Hepatocyte (in vitro differentiated cells): ENCODE measurements at regions not wholly inside any gene's neighbourhood (a gene's known extent, or its start where the extent isn't known, plus 50 kb on each side); places are given as distances from the start of the nearest gene placed in this dataset.
"Not testable (repeated sequence)": the region's sequence is repeated elsewhere in the genome, so short reads cannot be mapped to it uniquely, and the experiment has no call there.

Source experiments
- DNase-seq: peaks from one replicate; pipeline ENCODE4 v3.0.0-alpha.2; 2016; ENCODE audit warnings: low spot score
- H2AFZ ChIP-seq: fragments of 200-600 bp; sonication (generic); 2 replicates; pipeline ENCODE4 v1.6.0; 2016; ENCODE audit warnings: antibody characterized with exemption, mild to moderate bottlenecking
- H3K27ac ChIP-seq: fragments of 200-600 bp; sonication (generic); 2 replicates; pipeline ENCODE4 v1.5.1; 2016; ENCODE audit warnings: mild to moderate bottlenecking
- H3K27me3 ChIP-seq: fragments of 200-600 bp; sonication (generic); 2 replicates; pipeline ENCODE4 v1.6.1; 2016
- H3K36me3 ChIP-seq: fragments of 200-600 bp; sonication (generic); replicated peaks from 2 replicates; pipeline ENCODE4 v1.5.1; 2016; ENCODE audit warnings: low read depth; ENCODE audit not compliant: insufficient read depth
- H3K4me1 ChIP-seq: fragments of 200-600 bp; sonication (generic); 2 replicates; pipeline ENCODE4 v1.5.1; 2016; ENCODE audit warnings: mild to moderate bottlenecking, moderate library complexity; ENCODE audit not compliant: insufficient read depth
- H3K4me2 ChIP-seq: fragments of 200-600 bp; sonication (generic); 2 replicates; pipeline ENCODE4 v1.6.0; 2016
- H3K4me3 ChIP-seq: fragments of 200-600 bp; sonication (generic); 2 replicates; pipeline ENCODE4 v1.5.1; 2016; ENCODE audit warnings: mild to moderate bottlenecking
- H3K79me2 ChIP-seq: fragments of 200-600 bp; sonication (generic); 2 replicates; pipeline ENCODE4 v1.6.0; 2017; ENCODE audit warnings: mild to moderate bottlenecking
- H3K9me2 ChIP-seq: fragments of 200-600 bp; sonication (generic); replicated peaks from 2 replicates; pipeline ENCODE4 v1.6.0; 2017; ENCODE audit warnings: mild to moderate bottlenecking; ENCODE audit not compliant: insufficient read depth
- H3K9me3 ChIP-seq: fragments of 200-600 bp; sonication (generic); 2 replicates; pipeline ENCODE4 v1.5.1; 2016; ENCODE audit warnings: low read depth, mild to moderate bottlenecking
- H4K20me1 ChIP-seq: fragments of 200-600 bp; sonication (generic); 2 replicates; pipeline ENCODE4 v1.6.0; 2016; ENCODE audit warnings: mild to moderate bottlenecking; ENCODE audit not compliant: insufficient read depth, poor library complexity, severe bottlenecking
- EZH2 ChIP-seq: fragments of 200-600 bp; sonication (generic); IDR thresholded peaks from 2 replicates; pipeline ENCODE4 v1.6.1; 2016; ENCODE audit warnings: antibody characterized with exemption, mild to moderate bottlenecking, borderline replicate concordance
- EZH2phosphoT487 ChIP-seq: fragments of 200-600 bp; sonication (generic); IDR thresholded peaks from one replicate; pipeline ENCODE4 v1.6.1; 2018; ENCODE audit warnings: antibody characterized with exemption, mild to moderate bottlenecking, low read depth, moderate library complexity; ENCODE audit not compliant: unreplicated experiment, severe bottlenecking
- WGBS: methylation state at CpG from one replicate; pipeline ENCODE4 v1.1.6; 2016; ENCODE audit warnings: low lambda C conversion rate; ENCODE audit errors: missing lambda C conversion rate; 5-methylcytosine and 5-hydroxymethylcytosine counted together
- TF ChIP-seq, protein P1 (sequence below): fragments of 200-600 bp; sonication (generic); IDR thresholded peaks from 2 replicates; pipeline ENCODE4 v1.5.1; 2016; ENCODE audit warnings: antibody characterized with exemption, mild to moderate bottlenecking; ENCODE audit not compliant: poor library complexity

DNA sequence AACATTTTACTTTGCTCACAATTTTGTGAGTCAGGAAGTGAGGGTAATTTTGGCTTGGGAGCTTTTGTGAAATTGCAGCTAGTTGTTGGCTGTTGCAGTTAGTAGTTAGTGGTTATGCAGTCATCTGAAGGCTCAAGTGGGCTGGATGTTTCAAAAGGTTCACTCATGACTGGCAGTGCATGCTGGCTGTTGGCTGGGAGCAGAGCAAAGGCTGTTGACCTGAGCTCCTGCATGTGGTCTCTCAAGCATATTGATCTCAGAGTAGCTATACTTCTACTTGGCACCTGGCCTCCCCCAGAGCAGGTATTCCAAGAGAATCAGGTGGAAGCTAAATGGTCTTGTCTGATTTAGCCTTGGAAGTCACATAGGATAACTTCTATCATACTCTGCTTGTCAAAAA lies 414.1 kb upstream of the STXBP6 start:
- no peak overlapping the region for H2AFZ ChIP-seq
- no peak for DNase-seq
- no peaks in the 10 kb centered on the region for H3K9me3 ChIP-seq

DNA sequence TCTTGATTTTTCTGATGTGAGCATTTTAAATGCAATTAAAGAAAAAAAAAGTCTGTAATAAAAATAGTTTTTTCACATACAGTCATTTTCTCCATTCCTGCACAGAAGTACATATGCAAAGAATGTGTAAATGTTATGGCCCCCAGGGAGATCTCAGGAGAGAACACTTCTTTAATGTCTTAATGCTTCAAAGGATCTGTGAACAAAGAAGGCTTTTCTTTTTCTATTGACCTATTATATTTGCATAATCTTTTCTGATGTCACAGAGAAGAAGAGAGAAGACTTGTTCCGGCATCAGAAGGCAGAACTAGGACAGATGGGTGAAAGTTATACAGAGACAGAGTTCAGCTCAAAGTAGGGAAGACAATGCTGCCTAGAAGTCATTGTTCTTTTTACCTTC lies 413.5 kb upstream of the STXBP6 start:
- TF ChIP-seq, protein P1, sequence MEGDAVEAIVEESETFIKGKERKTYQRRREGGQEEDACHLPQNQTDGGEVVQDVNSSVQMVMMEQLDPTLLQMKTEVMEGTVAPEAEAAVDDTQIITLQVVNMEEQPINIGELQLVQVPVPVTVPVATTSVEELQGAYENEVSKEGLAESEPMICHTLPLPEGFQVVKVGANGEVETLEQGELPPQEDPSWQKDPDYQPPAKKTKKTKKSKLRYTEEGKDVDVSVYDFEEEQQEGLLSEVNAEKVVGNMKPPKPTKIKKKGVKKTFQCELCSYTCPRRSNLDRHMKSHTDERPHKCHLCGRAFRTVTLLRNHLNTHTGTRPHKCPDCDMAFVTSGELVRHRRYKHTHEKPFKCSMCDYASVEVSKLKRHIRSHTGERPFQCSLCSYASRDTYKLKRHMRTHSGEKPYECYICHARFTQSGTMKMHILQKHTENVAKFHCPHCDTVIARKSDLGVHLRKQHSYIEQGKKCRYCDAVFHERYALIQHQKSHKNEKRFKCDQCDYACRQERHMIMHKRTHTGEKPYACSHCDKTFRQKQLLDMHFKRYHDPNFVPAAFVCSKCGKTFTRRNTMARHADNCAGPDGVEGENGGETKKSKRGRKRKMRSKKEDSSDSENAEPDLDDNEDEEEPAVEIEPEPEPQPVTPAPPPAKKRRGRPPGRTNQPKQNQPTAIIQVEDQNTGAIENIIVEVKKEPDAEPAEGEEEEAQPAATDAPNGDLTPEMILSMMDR, result no peak
- no peaks in the 10 kb centered on the region for H3K4me1 ChIP-seq
- 67% methylated on average over 1 of the region's 1 CpG for WGBS
- DNase-seq, result no peak
- no peaks in the 10 kb centered on the region for H3K9me2 ChIP-seq
- H2AFZ ChIP-seq, result no peak overlapping the region
- no peaks in the 10 kb centered on the region for H3K9me3 ChIP-seq
- H3K79me2 ChIP-seq, result no peaks in the 10 kb centered on the region
- H3K27ac ChIP-seq, result no peak overlapping the region
- H3K4me2 ChIP-seq, result no peak overlapping the region
- H3K36me3 ChIP-seq, result no peaks in the 10 kb centered on the region
- H3K4me3 ChIP-seq, result no peak overlapping the region
- H4K20me1 ChIP-seq, result no peaks in the 10 kb centered on the region
- no peaks in the 10 kb centered on the region for H3K27me3 ChIP-seq

More for the DNA sequence above, 414.1 kb upstream of the STXBP6 start:
- Histone ChIP-seq H3K4me2 (no peak overlapping the region), H3K27me3 (no peaks in the 10 kb centered on the region), H3K4me1 (no peaks in the 10 kb centered on the region), H3K4me3 (no peak overlapping the region), H3K9me2 (no peaks in the 10 kb centered on the region), H3K79me2 (no peaks in the 10 kb centered on the region), H3K36me3 (no peaks in the 10 kb centered on the region), H3K27ac (no peak overlapping the region), H4K20me1 (no peaks in the 10 kb centered on the region)
- TF ChIP-seq EZH2phosphoT487 (no peak), EZH2 (no peak)
- TF ChIP-seq, protein P1, result no peak

DNA sequence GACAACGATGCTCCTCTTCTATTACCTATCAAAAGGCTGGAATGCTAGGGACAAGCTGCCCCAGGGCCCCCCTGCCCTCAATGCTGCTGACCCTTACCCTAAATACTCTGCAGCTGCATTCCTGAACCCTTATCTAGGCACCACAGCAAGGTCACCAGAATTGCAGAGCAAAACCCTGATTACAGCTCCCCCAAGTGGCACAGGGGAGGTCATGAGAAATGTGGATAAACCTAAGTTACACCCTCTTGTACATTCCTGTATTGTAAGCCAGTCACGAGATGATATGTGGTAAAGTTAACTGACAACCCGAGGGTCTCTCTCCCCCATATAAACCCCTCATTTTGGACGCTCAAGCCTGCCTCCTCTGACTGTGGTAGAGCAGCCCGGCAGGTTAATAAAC lies 411.8 kb upstream of the STXBP6 start:
- Histone ChIP-seq H3K27ac (no peak overlapping the region), H2AFZ (no peak overlapping the region), H3K9me2 (no peaks in the 10 kb centered on the region), H3K4me3 (no peak overlapping the region), H3K36me3 (no peaks in the 10 kb centered on the region), H3K9me3 (no peaks in the 10 kb centered on the region), H3K4me2 (no peak overlapping the region), H4K20me1 (no peaks in the 10 kb centered on the region), H3K4me1 (no peaks in the 10 kb centered on the region), H3K27me3 (no peaks in the 10 kb centered on the region), H3K79me2 (no peaks in the 10 kb centered on the region)
- TF ChIP-seq EZH2phosphoT487 (no peak), EZH2 (no peak)
- TF ChIP-seq, protein P1, result no peak
- 90% methylated on average over 5 of the region's 5 CpGs for WGBS
- no peak for DNase-seq

DNA sequence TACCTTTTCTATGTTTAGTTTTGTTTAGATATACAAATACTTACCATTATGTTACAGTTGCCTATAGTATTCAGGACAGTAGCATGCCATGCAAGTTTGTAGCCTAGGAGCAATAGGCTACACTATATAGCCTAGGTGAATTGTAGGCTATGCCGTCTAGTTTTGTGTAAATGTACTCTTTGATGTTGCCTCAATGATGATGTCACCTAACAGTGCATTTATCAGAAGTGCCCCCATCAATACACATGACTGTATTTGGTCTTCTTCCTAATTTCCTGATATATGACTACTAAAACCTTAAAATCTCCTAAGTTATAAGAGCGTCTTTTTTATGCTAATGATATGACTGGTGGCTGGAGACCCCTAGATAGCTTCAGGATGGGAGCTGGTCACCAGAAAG lies 394.4 kb upstream of the STXBP6 start:
- TF ChIP-seq, protein P1, result no peak
- no peak for TF ChIP-seq EZH2phosphoT487
- no peak for TF ChIP-seq EZH2
- DNase-seq, result no peak
- H3K9me2 ChIP-seq, result no peaks in the 10 kb centered on the region
- no peaks in the 10 kb centered on the region for H3K27me3 ChIP-seq
- 93% methylated on average over 2 of the region's 2 CpGs for WGBS
- no peaks in the 10 kb centered on the region for H3K4me1 ChIP-seq
- no peaks in the 10 kb centered on the region for H4K20me1 ChIP-seq
- no peak overlapping the region for H2AFZ ChIP-seq
- H3K4me2 ChIP-seq, result no peak overlapping the region
- no peaks in the 10 kb centered on the region for H3K36me3 ChIP-seq
- H3K9me3 ChIP-seq, result no peaks in the 10 kb centered on the region
- no peak overlapping the region for H3K27ac ChIP-seq
- H3K79me2 ChIP-seq, result no peaks in the 10 kb centered on the region
- H3K4me3 ChIP-seq, result no peak overlapping the region

DNA sequence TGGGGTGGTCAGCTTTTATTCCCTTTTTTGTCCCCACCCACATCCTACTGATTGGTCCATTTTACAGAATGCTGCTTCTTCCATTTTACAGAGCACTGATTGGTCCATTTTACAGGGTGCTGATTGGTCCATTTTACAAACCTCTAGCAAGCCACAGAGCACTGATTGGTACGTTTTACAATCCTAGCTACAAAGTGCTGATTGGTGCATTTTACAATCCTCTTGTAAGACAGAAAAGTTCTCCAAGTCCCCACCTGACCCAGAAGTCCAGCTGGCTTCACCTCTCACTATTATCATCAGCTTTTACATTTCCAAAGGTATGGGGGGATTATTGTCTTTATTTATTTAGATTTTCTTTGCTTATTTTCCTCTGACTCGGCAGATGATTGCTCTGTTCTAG lies 390.4 kb upstream of the STXBP6 start:
- DNase-seq, H3K79me2 ChIP-seq, H4K20me1 ChIP-seq, H3K4me3 ChIP-seq, H2AFZ ChIP-seq, H3K27me3 ChIP-seq, H3K9me3 ChIP-seq, H3K9me2 ChIP-seq, H3K27ac ChIP-seq, H3K4me1 ChIP-seq, H3K4me2 ChIP-seq, H3K36me3 ChIP-seq: not testable (repeated sequence)
- WGBS, result 75% methylated on average over 2 of the region's 2 CpGs
